ENCODE measurements at regions not wholly inside any gene's neighbourhood (a gene's known extent, or its start where the extent isn't known, plus 50 kb on each side); places are given as distances from the start of the nearest gene placed in this dataset.
"Not testable (repeated sequence)": the region's sequence is repeated elsewhere in the genome, so short reads cannot be mapped to it uniquely, and the experiment has no call there.

- no peak overlapping the region for H3K27ac Mint-ChIP-seq
- ATAC-seq (replicated peaks in 1 of 2) (no peak), DNase-seq (no peak)
- H3K9me3 Mint-ChIP-seq = no peaks in the 10 kb centered on the region
- H3K36me3 Mint-ChIP-seq (ENCODE audit: insufficient read depth in 2 of 2) = no peaks in the 10 kb centered on the region
- no peaks in the 10 kb centered on the region for H3K4me1 Mint-ChIP-seq (ENCODE audit: low read depth)
- no peak overlapping the region for H3K4me3 Mint-ChIP-seq
- H3K27me3 Mint-ChIP-seq (ENCODE audit: low read depth) = no peaks in the 10 kb centered on the region
These were observed 94.3 kb upstream of the ARRDC3 start for GRCh38 chr5:91477408-91477807.

- H3K27ac Mint-ChIP-seq = no peak overlapping the region
- no peaks in the 10 kb centered on the region for H3K36me3 Mint-ChIP-seq (ENCODE audit: insufficient read depth in 2 of 2)
- DNase-seq (no peak), ATAC-seq (replicated peaks in 1 of 2) (no peak)
- peaks cover 8% of the 10 kb centered on the region for H3K4me1 Mint-ChIP-seq (ENCODE audit: low read depth)
- H3K4me3 Mint-ChIP-seq = no peak overlapping the region
- H3K9me3 Mint-ChIP-seq = no peaks in the 10 kb centered on the region
- no peaks in the 10 kb centered on the region for H3K27me3 Mint-ChIP-seq (ENCODE audit: low read depth)
These were observed 91.1 kb upstream of the ARRDC3 start for GRCh38 chr5:91474201-91474600.

GRCh38 chr5:91472631-91473030 is 89.5 kb upstream of the ARRDC3 start:
- Mint-ChIP-seq H3K4me3 (no peak overlapping the region), H3K4me1 (ENCODE audit: low read depth) (peaks cover 16% of the 10 kb centered on the region), H3K27ac (no peak overlapping the region), H3K36me3 (ENCODE audit: insufficient read depth in 2 of 2) (no peaks in the 10 kb centered on the region), H3K9me3 (no peaks in the 10 kb centered on the region), H3K27me3 (ENCODE audit: low read depth) (no peaks in the 10 kb centered on the region)
- no peak for DNase-seq
- no peak for ATAC-seq (replicated peaks in 1 of 2)

- peaks cover 16% of the 10 kb centered on the region for H3K4me1 Mint-ChIP-seq (ENCODE audit: low read depth)
- DNase-seq (no peak), ATAC-seq (replicated peaks in 1 of 2) (no peak)
- peak overlapping the region in 1 of 2 donors; percentile 26 for H3K4me3 Mint-ChIP-seq
- no peak overlapping the region for H3K27ac Mint-ChIP-seq
- peaks cover 2% of the 10 kb centered on the region in 2 donors for H3K9me3 Mint-ChIP-seq
- peaks cover 0 to 2% of the 10 kb centered on the region in 2 donors for H3K36me3 Mint-ChIP-seq (ENCODE audit: insufficient read depth in 2 of 2)
- no peaks in the 10 kb centered on the region for H3K27me3 Mint-ChIP-seq (ENCODE audit: low read depth)
These were observed 86.5 kb upstream of the ARRDC3 start for GRCh38 chr5:91469517-91470165.

DNA sequence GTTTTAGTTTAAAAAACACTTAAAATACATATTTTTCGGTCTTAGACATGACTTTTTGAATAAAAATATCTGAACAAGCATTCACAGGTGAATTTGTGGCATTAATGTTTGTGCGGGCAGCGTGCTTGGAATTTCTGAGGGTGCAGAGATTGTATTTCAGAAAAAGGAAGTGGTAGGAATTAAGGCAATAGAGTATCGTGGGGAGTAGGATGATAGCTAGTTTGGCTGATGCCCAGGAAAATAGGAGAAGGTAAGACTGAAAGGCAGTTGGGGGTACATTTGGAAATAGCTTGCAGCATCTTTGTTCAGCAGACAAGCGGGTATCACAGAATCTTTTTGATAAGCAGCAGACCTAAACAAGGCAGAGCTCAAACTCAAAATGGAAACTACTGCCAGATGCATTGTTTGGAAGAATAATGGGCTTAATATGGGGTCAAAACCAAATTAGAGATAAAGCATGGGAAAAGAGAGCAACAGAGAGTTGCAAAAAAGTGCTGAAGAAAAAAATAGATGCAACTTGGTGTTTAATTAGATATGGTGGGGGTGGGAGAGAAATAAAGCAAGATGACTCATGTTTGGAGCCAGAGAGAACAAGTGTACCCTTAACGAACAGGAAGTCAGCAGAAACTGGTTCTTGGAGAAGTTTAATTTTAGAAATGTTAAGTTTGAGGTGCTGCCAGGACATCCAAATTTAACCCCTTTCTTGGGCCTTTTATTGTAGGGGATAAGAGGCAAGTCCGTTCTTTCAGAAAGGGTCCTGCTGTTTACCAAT is 85.7 kb upstream of the ARRDC3 start:
- H3K36me3 Mint-ChIP-seq (ENCODE audit: insufficient read depth in 2 of 2) = peaks cover 0 to 2% of the 10 kb centered on the region in 2 donors
- H3K27ac Mint-ChIP-seq = no peak overlapping the region
- peak overlapping the region in 1 of 2 donors; percentile 5 for H3K4me3 Mint-ChIP-seq
- no peak for ATAC-seq (replicated peaks in 1 of 2)
- peaks cover 2% of the 10 kb centered on the region in 2 donors for H3K9me3 Mint-ChIP-seq
- H3K27me3 Mint-ChIP-seq (ENCODE audit: low read depth) = no peaks in the 10 kb centered on the region
- H3K4me1 Mint-ChIP-seq (ENCODE audit: low read depth) = peaks cover 16% of the 10 kb centered on the region
- DNase-seq = no peak

- Mint-ChIP-seq H3K27me3 (ENCODE audit: low read depth) (no peaks in the 10 kb centered on the region), H3K4me3 (no peak overlapping the region), H3K9me3 (peaks cover 3 to 5% of the 10 kb centered on the region in 2 donors), H3K4me1 (ENCODE audit: low read depth) (peaks cover 16% of the 10 kb centered on the region), H3K36me3 (ENCODE audit: insufficient read depth in 2 of 2) (peaks cover 0 to 5% of the 10 kb centered on the region in 2 donors), H3K27ac (no peak overlapping the region)
- DNase-seq (no peak), ATAC-seq (replicated peaks in 1 of 2) (no peak)
These were observed 81.9 kb upstream of the ARRDC3 start for GRCh38 chr5:91464886-91465646.

- Mint-ChIP-seq H3K27me3 (ENCODE audit: low read depth) (no peaks in the 10 kb centered on the region), H3K9me3 (peaks cover 0 to 5% of the 10 kb centered on the region in 2 donors), H3K27ac (no peak overlapping the region), H3K4me1 (ENCODE audit: low read depth) (no peaks in the 10 kb centered on the region), H3K4me3 (no peak overlapping the region), H3K36me3 (ENCODE audit: insufficient read depth in 2 of 2) (peaks cover 0 to under 1% of the 10 kb centered on the region in 2 donors)
- ATAC-seq (replicated peaks in 1 of 2) (no peak), DNase-seq (no peak)
These were observed 74.6 kb upstream of the ARRDC3 start for GRCh38 chr5:91457681-91458058.

GRCh38 chr5:91456928-91457680 is 74.0 kb upstream of the ARRDC3 start:
- Mint-ChIP-seq H3K27ac (no peak overlapping the region), H3K27me3 (ENCODE audit: low read depth) (no peaks in the 10 kb centered on the region), H3K4me3 (no peak overlapping the region), H3K36me3 (ENCODE audit: insufficient read depth in 2 of 2) (no peaks in the 10 kb centered on the region), H3K4me1 (ENCODE audit: low read depth) (no peaks in the 10 kb centered on the region), H3K9me3 (peaks cover 0 to 5% of the 10 kb centered on the region in 2 donors)
- ATAC-seq (replicated peaks in 1 of 2) (no peak), DNase-seq (no peak)

GRCh38 chr5:91449083-91449482 is 66.0 kb upstream of the ARRDC3 start:
- H3K27me3 Mint-ChIP-seq (ENCODE audit: low read depth) = no peaks in the 10 kb centered on the region
- no peak for DNase-seq
- no peak for ATAC-seq (replicated peaks in 1 of 2)
- H3K9me3 Mint-ChIP-seq = peaks cover 2 to 5% of the 10 kb centered on the region in 2 donors
- no peak overlapping the region for H3K27ac Mint-ChIP-seq
- peaks cover 0 to 3% of the 10 kb centered on the region in 2 donors for H3K36me3 Mint-ChIP-seq (ENCODE audit: insufficient read depth in 2 of 2)
- no peak overlapping the region for H3K4me3 Mint-ChIP-seq
- H3K4me1 Mint-ChIP-seq (ENCODE audit: low read depth) = no peaks in the 10 kb centered on the region

GRCh38 chr5:91448079-91448478 is 65.0 kb upstream of the ARRDC3 start:
- not testable (repeated sequence) for H3K4me3 Mint-ChIP-seq

DNA sequence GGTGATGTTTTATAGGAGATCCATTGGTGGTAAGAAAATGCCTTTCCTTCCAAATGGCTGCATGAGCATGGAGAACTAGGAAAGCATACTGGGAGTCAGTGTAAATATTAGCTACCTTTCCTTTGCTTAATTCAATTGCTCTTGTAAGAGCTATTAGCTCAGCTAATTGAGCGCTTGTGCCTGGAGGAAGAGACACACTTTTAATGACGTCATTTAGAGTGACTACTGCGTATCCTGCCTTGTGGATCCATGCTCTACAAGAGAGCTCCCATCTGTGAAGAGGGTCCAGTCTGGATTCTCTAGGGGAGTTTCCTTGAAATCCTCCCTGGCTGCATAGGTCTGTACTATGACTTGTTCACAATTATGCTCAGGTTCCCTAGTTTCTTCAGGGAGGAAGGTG is 63.8 kb upstream of the ARRDC3 start:
- not testable (repeated sequence) for DNase-seq; H3K4me1 Mint-ChIP-seq (ENCODE audit: low read depth); H3K36me3 Mint-ChIP-seq (ENCODE audit: insufficient read depth in 2 of 2); H3K27me3 Mint-ChIP-seq (ENCODE audit: low read depth); H3K4me3 Mint-ChIP-seq; H3K27ac Mint-ChIP-seq; ATAC-seq (replicated peaks in 1 of 2); H3K9me3 Mint-ChIP-seq

More at GRCh38 chr5:91448079-91448478, 65.0 kb upstream of the ARRDC3 start:
- not testable (repeated sequence) for H3K36me3 Mint-ChIP-seq (ENCODE audit: insufficient read depth in 2 of 2); H3K27me3 Mint-ChIP-seq (ENCODE audit: low read depth); H3K9me3 Mint-ChIP-seq; H3K27ac Mint-ChIP-seq; H3K4me1 Mint-ChIP-seq (ENCODE audit: low read depth); ATAC-seq (replicated peaks in 1 of 2); DNase-seq

- Mint-ChIP-seq H3K27ac (no peak overlapping the region), H3K4me1 (ENCODE audit: low read depth) (no peaks in the 10 kb centered on the region), H3K4me3 (no peak overlapping the region), H3K9me3 (peaks cover 2 to 5% of the 10 kb centered on the region in 2 donors), H3K36me3 (ENCODE audit: insufficient read depth in 2 of 2) (peaks cover 0 to 3% of the 10 kb centered on the region in 2 donors), H3K27me3 (ENCODE audit: low read depth) (no peaks in the 10 kb centered on the region)
- DNase-seq (no peak), ATAC-seq (replicated peaks in 1 of 2) (peak in 1 of 2 donors; percentile 59)
These were observed 60.8 kb upstream of the ARRDC3 start for GRCh38 chr5:91443761-91444467.
